Sigmoid colon (tissue), 6 donors: ENCODE measurements at regions not wholly inside any gene's neighbourhood (a gene's known extent, or its start where the extent isn't known, plus 50 kb on each side); places are given as distances from the start of the nearest gene placed in this dataset.
A peak's percentile ranks its signal among the peaks of the same experiment; 100 is the strongest.

Source experiments
- DNase-seq: peaks from one replicate; pipeline ENCODE4 v3.0.0-alpha.2; 2019
- H3K27ac ChIP-seq, 4 donors: fragments of 200-600 bp; sonication (generic); one replicate each; pipeline ENCODE4 v1.5.1; 2016 to 2019; ENCODE audit warnings: mild to moderate bottlenecking in 1 of 4
- H3K27me3 ChIP-seq, 3 donors: fragments of 200-600 bp; sonication (generic); one replicate each; pipeline ENCODE4 v1.5.1; 2019; ENCODE audit warnings: mild to moderate bottlenecking in 1 of 3
- H3K36me3 ChIP-seq, 4 donors: fragments of 200-600 bp; sonication (generic); one replicate each; pipeline ENCODE4 v1.5.1; 2016 to 2019
- H3K4me1 ChIP-seq, 4 donors: fragments of 200-600 bp; sonication (generic); one replicate each; pipeline ENCODE4 v1.5.1; 2017 to 2019
- H3K4me3 ChIP-seq, 4 donors: fragments of 200-600 bp; sonication (generic); one replicate each; pipeline ENCODE4 v1.5.1; 2017 to 2019; ENCODE audit warnings: mild to moderate bottlenecking in 2 of 4, moderate library complexity in 1 of 4
- H3K9me3 ChIP-seq, 4 donors: fragments of 200-600 bp in 3 of 4; sonication (generic) in 3 of 4; one replicate each; pipeline versions ENCODE4 v1.5.1 to v1.6.1; 2013 to 2019
- EP300 ChIP-seq, 4 donors: sonication (generic); formaldehyde crosslinking; IDR thresholded peaks; one replicate each; pipeline ENCODE4 v1.6.1; 2017; ENCODE audit warnings: antibody characterized with exemption in 4 of 4
- POLR2A ChIP-seq, 2 donors: fragments of 450-650 bp; IDR thresholded peaks; one replicate each; pipeline ENCODE4 v1.6.1; 2016; ENCODE audit warnings: antibody characterized with exemption in 2 of 2, mild to moderate bottlenecking in 2 of 2, moderate library complexity in 2 of 2
- POLR2AphosphoS5 ChIP-seq, 4 donors: sonication (generic); formaldehyde crosslinking; IDR thresholded peaks; one replicate each; pipeline ENCODE4 v1.6.1; 2017; ENCODE audit warnings: antibody characterized with exemption in 4 of 4
- WGBS, 2 donors: extraction: QIAGEN DNeasy Blood & Tissue Kit; methylation state at CpG; one replicate each; pipeline ENCODE4 v1.1.7; 2013; 5-methylcytosine and 5-hydroxymethylcytosine counted together
- intact Hi-C: fragments of 100-400 bp; cut with DNase I; formaldehyde crosslinking; loops from one replicate; pipeline ENCODE4 v1.15.1; 2023
- TF ChIP-seq, protein P1 (sequence below), 4 experiments: fragments of 450-650 bp in 3 of 4; fragments of 200-600 bp in 1 of 4; IDR thresholded peaks; one replicate each; pipeline ENCODE4 v1.5.1; 2016 to 2019; ENCODE audit warnings: antibody characterized with exemption in 4 of 4, mild to moderate bottlenecking in 3 of 4, moderate library complexity in 2 of 4
- donor health status: healthy with polysubstance abuse.
- donor health status: healthy.

DNA sequence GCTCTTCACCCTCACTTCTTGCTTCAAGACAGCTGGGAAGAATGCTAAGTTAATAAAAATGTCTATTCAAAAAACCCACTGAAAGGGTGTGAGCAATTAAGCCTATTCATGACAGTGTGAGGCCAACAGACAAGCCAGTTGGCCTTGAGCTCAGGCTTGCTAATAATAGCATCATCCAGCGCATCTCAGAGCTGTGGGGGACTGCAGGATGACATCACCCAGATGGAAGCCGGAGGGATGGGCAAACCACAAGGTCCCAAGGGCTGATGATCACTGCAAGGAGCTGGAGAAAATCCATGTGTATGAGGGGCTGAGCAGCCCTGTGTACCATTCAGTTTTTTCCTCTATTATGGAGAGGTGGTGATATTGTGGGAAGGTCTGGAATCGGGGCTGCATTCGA is 770.4 kb downstream of the TNS3 start:
- Histone ChIP-seq H3K4me1 (peaks cover 0 to 19% (median 14%) of the 10 kb centered on the region in 4 donors), H3K9me3 (peaks cover 0 to 2% (median 0%) of the 10 kb centered on the region in 4 donors), H3K27me3 (no peaks in the 10 kb centered on the region), H3K36me3 (no peaks in the 10 kb centered on the region), H3K27ac (peak overlapping the region in 1 of 4 donors; percentile 59), H3K4me3 (no peak overlapping the region)
- intact Hi-C loops: no loop called here
- TF ChIP-seq EP300 (IDR thresholded peaks at IDR 0.05) (no peak), POLR2AphosphoS5 (IDR thresholded peaks at IDR 0.05) (peak in 2 of 4 donors; percentile 18 to 45)
- 70 to 77% methylated on average over 4 of the region's 4 CpGs for WGBS, 2 donors
- DNase-seq: peak; percentile 68

DNA sequence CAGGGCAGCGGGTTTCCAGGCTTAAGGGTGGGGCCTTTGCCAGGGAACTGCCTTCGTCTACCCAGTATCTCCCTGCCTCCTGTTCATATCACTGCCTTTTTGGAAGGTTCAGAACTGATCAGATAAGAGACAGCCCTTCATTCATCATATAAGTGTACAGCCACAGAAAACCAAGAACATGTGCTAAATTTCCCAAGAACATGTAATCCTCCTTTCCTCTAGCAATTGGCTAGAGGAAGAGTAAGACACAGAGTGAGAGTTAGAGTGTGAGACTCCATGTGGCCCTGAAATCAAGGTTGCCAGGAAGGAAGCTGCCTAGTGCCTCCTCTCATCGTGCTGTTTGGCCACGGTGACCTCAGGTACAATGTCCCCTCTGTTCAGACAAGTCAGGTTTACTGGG is 770.9 kb downstream of the TNS3 start:
- Histone ChIP-seq H3K9me3 (no peaks in the 10 kb centered on the region), H3K4me3 (no peak overlapping the region), H3K27ac (peak overlapping the region in 1 of 4 donors; percentile 59), H3K4me1 (peaks cover 0 to 19% (median 14%) of the 10 kb centered on the region in 4 donors), H3K36me3 (no peaks in the 10 kb centered on the region), H3K27me3 (no peaks in the 10 kb centered on the region)
- no peak for DNase-seq
- intact Hi-C loops: no loop called here
- TF ChIP-seq POLR2A (IDR thresholded peaks at IDR 0.05) (no peak), POLR2AphosphoS5 (IDR thresholded peaks at IDR 0.05) (no peak), EP300 (IDR thresholded peaks at IDR 0.05) (no peak)
- TF ChIP-seq, protein P1, sequence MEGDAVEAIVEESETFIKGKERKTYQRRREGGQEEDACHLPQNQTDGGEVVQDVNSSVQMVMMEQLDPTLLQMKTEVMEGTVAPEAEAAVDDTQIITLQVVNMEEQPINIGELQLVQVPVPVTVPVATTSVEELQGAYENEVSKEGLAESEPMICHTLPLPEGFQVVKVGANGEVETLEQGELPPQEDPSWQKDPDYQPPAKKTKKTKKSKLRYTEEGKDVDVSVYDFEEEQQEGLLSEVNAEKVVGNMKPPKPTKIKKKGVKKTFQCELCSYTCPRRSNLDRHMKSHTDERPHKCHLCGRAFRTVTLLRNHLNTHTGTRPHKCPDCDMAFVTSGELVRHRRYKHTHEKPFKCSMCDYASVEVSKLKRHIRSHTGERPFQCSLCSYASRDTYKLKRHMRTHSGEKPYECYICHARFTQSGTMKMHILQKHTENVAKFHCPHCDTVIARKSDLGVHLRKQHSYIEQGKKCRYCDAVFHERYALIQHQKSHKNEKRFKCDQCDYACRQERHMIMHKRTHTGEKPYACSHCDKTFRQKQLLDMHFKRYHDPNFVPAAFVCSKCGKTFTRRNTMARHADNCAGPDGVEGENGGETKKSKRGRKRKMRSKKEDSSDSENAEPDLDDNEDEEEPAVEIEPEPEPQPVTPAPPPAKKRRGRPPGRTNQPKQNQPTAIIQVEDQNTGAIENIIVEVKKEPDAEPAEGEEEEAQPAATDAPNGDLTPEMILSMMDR (IDR thresholded peaks at IDR 0.05): no peak
- WGBS, 2 donors: 63 to 80% methylated on average over 4 of the region's 4 CpGs

DNA sequence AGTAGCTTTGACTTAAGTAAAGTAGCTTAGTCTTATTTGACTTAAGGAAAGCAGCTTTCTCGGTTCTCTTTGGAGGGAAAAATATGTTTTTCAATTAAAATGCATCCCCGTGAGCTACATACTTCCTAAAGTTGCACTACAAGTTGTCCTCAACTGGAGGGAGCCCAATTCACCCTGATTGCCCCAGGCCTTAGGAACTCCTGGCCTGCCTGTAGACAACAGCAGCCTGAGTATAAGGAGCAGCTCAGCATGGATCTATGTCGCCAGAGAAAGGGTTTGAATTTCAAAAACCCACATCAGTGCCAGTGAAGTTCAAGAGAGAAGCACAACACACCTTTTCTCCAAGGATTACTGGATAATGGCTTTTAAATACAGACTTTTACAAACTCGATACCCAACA is 772.0 kb downstream of the TNS3 start:
- no peak overlapping the region for H3K27ac ChIP-seq
- H3K36me3 ChIP-seq: no peaks in the 10 kb centered on the region
- H3K4me3 ChIP-seq: no peak overlapping the region
- no peak for DNase-seq
- H3K9me3 ChIP-seq: no peaks in the 10 kb centered on the region
- no peak for TF ChIP-seq POLR2AphosphoS5 (IDR thresholded peaks at IDR 0.05)
- TF ChIP-seq POLR2A (IDR thresholded peaks at IDR 0.05): no peak
- TF ChIP-seq, protein P1 (IDR thresholded peaks at IDR 0.05): no peak
- intact Hi-C loops: no loop called here
- WGBS, 2 donors: 84 to 86% methylated on average over 4 of the region's 4 CpGs
- H3K27me3 ChIP-seq: no peaks in the 10 kb centered on the region
- peaks cover 0 to 19% (median 14%) of the 10 kb centered on the region in 4 donors for H3K4me1 ChIP-seq

DNA sequence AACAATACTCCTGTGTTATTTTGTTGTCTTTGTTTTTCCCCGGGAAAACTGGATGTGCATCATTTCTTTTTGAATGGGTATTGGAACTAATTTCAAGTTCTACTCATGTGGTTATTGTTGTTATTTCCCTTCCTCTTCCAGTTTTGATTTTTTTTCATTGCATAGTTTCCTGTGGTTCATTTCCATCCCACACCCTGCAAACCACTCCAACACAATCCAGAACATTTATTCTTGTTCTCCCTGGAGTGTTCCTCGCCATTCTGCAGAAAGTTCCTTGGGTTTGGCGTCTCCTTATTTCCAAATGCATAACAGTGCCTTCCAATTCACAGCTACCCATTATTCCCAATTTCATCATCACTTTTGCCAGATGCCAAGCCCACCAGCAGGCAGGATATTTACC is 775.1 kb downstream of the TNS3 start:
- no peaks in the 10 kb centered on the region for H3K36me3 ChIP-seq
- intact Hi-C loops: no loop called here
- 57 to 72% methylated on average over 3 of the region's 3 CpGs for WGBS, 2 donors
- H3K4me3 ChIP-seq: no peak overlapping the region
- no peak overlapping the region for H3K27ac ChIP-seq
- DNase-seq: no peak
- H3K27me3 ChIP-seq: no peaks in the 10 kb centered on the region
- TF ChIP-seq EP300 (IDR thresholded peaks at IDR 0.05): no peak
- TF ChIP-seq POLR2AphosphoS5 (IDR thresholded peaks at IDR 0.05): no peak
- no peak for TF ChIP-seq POLR2A (IDR thresholded peaks at IDR 0.05)
- TF ChIP-seq, protein P1 (IDR thresholded peaks at IDR 0.05): no peak
- peaks cover 0 to 14% (median 9%) of the 10 kb centered on the region in 4 donors for H3K4me1 ChIP-seq
- no peaks in the 10 kb centered on the region for H3K9me3 ChIP-seq

DNA sequence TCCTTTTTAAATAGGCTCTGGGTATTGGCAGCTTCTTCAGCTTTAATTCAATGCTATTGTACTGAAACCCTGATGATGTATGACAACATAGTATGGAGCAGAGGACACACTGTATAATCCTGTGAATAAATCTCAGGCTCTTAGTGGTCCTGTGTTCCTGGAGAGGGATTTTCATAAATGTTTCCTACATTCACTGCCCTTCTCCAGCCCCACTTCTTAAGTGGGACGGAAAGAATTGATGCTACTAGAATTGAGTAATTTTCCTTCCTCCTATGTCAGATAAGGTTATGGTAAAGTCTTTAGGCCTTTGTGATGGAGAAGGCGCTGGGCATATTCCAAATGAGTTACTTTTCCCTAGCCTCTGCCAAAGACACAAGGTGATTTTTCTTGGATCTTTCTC is 779.4 kb downstream of the TNS3 start:
- TF ChIP-seq POLR2AphosphoS5 (IDR thresholded peaks at IDR 0.05): no peak
- TF ChIP-seq EP300 (IDR thresholded peaks at IDR 0.05): no peak
- TF ChIP-seq POLR2A (IDR thresholded peaks at IDR 0.05): no peak
- TF ChIP-seq, protein P1 (IDR thresholded peaks at IDR 0.05): no peak

More for the DNA sequence above, 779.4 kb downstream of the TNS3 start:
- Histone ChIP-seq H3K4me3 (no peak overlapping the region), H3K9me3 (no peaks in the 10 kb centered on the region), H3K4me1 (no peaks in the 10 kb centered on the region), H3K27ac (no peak overlapping the region), H3K36me3 (no peaks in the 10 kb centered on the region), H3K27me3 (no peaks in the 10 kb centered on the region)
- no peak for DNase-seq
- WGBS, 2 donors: 86 to 89% methylated on average over 2 of the region's 2 CpGs
- intact Hi-C loops: no loop called here
